G401 (cell line): ENCODE measurements at regions not wholly inside any gene's neighbourhood (a gene's known extent, or its start where the extent isn't known, plus 50 kb on each side); places are given as distances from the start of the nearest gene placed in this dataset.

ENCODE experiments used
- DNase-seq: peaks from one replicate; pipeline ENCODE4 v3.0.0-alpha.2; 2015; ENCODE audit warnings: low spot score
- in situ Hi-C: cut with HindIII; loops from 2 replicates; pipeline ENCODE4 v1.10.0; 2016; ENCODE audit warnings: low sequenced_read_pairs, mixed read lengths

DNA sequence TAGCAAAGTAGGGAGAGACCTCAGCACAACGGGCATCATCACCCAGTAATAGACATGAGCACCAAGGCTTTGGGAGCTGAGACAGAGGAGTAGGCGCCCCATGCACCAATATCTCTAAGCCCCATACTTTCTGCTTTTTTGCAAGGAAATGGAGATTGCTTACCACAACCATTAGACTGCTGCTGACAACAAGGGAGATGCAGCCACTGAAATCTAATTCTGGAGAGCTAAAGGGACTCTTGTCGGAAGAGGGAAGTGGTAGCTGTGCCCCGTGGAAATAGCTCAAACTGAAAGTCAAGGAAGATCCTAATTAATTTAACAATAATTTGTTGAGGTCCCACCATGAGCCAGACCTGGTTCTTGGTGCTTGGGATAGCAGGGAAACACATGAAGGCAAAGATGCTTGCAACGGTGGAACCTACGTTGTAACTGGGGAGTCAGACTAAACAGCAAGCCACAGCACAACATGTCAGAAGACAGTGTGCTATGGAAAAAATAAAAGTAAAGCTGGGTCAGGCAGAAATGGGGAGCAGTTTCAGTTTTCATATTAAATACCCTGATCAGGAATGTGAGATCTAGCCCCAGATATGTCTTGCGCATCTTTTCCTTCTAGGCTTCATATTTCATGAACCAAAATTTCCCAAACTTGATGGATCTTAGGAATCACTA, 1131.0 kb downstream of the BCL11B start:
- in situ Hi-C loops = no loop called here

DNA sequence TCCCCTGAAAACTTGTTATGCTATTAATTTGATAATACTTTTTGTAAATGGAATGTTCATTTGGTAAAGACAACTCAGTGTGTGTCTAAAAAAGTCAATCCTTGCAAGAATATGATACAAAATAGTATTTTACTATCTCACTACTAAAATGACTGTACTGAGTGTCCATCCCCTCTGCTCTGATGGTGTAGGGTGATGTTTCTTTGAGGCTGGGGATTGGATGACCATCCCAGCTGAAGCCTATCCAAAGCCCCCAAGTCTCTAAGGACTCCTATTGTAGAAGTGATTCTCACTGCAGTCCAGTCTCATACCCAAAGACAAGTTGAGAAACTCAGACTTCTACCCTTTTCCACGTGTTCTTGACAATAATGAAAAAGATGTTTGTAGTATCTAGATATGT, 1128.4 kb downstream of the BCL11B start:
- DNase-seq = no peak
- in situ Hi-C loops = no loop called here

More for the DNA sequence above, 1131.0 kb downstream of the BCL11B start:
- DNase-seq = no peak

DNA sequence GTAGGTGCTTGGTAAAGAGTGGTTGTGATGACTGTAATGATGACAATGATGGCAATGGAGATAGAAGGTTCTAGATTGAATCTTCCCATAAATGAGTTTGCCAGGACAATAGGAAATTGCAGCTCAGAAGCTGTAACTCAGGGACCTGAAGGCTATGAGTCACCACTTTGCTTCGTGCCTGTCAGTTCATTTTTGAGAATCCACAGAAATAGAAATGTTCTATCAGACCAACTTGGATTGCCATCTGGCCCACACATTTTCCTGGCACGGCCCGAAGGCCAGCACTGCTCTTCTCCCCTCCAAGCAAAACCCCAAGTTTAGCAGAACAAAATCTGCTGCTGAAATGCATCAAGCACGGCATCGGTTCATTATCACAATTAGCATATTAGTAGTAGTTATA, 1127.0 kb downstream of the BCL11B start:
- peak; percentile 98 for DNase-seq
- in situ Hi-C loops = no loop called here

DNA sequence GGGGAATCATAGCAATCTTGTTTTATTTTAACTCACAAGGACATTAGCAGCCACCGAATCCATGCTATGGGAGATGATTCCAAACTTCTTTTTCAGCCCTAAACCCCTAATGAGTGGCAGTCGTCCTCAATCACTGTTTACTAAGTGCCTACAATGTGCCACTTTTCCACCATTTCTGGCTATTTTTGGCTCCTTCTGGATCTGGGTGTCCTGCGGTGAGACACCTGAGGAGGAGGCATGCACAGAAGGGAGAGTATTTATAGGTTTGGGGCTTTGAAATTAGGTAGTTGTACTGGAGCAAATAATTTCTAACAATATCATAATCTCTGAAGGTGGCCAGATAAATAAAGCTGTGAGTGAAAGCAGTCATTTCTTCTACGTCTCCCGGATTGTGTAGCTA, 1125.6 kb downstream of the BCL11B start:
- in situ Hi-C loops = no loop called here
- peak; percentile 95 for DNase-seq

DNA sequence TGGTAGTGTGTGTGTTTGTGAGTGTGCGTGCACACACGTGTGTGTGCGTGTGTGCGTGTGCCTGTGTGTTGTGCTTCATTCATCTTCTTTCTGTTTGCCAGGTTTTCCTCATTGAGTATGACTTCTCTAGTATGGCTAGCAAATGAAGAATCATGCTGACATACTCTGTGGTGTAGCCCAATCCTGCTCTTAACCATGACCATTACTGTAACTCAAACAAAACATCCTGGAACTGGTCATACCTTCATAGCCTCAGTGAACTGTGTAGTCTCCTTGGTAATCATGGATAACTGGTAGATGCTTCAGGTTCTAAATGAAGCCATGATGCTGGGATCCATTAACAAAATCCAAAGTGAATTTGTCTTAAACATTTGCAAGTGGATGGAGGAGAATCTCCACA, 1117.7 kb downstream of the BCL11B start:
- in situ Hi-C loops = no loop called here

DNA sequence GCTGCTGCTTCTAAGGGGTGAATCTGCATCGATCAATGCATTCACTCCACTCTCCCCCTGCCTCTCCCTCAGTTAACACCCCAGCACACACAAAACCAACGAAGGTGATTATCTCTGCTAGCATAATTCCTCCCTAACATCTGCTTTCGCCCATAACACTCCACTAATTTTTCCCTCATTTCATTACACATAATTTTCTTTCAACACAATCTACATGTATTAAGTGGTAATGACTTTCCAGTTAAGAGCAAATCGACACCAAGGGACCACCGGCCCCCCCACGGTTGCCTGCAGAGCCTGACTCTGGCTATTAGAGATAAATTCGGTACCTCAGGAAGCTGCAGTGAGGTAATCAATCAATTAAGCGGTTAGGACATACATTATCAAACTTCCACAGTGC, 1115.6 kb downstream of the BCL11B start:
- DNase-seq = no peak
- in situ Hi-C loops = no loop called here

More for the DNA sequence above, 1117.7 kb downstream of the BCL11B start:
- no peak for DNase-seq

DNA sequence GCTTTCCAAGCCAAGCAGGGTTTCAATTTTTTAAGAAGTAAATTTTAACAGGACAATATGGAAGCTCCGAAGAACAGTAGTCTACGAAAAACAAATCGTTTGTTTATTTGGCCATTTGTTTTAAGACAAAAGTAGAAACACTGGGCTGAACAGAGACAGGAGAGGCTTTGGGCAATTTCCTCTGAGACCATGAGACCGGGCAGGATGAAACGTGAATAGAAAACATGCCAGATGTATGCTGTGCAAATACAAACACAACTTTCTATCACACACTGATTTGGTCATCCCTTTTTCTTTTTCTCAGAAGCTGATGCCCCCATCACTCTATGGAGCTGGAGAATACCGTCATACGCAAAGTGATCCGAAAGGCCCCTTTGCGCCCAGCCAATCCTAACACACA, 1111.1 kb downstream of the BCL11B start:
- in situ Hi-C loops = no loop called here
- DNase-seq = no peak

DNA sequence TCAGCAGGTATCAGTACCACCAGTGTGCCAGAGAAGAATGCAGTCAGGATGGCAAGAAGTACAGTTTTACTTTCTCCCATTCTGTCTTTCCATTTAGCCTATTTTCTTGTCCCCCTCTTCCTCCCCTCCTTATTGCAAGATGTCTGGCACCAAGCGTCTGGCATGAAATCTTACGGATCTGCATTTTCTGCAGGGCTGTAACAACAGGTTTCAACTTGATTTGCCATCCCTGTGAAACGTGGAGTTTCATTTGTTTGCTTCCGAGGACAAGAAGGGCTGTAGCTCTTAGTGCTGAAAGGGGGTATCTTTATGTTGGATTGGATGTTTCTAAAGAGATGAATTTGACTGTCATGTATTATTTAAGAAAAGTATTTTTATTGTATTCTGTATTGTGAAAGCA, 1110.6 kb downstream of the BCL11B start:
- no peak for DNase-seq
- in situ Hi-C loops = no loop called here

DNA sequence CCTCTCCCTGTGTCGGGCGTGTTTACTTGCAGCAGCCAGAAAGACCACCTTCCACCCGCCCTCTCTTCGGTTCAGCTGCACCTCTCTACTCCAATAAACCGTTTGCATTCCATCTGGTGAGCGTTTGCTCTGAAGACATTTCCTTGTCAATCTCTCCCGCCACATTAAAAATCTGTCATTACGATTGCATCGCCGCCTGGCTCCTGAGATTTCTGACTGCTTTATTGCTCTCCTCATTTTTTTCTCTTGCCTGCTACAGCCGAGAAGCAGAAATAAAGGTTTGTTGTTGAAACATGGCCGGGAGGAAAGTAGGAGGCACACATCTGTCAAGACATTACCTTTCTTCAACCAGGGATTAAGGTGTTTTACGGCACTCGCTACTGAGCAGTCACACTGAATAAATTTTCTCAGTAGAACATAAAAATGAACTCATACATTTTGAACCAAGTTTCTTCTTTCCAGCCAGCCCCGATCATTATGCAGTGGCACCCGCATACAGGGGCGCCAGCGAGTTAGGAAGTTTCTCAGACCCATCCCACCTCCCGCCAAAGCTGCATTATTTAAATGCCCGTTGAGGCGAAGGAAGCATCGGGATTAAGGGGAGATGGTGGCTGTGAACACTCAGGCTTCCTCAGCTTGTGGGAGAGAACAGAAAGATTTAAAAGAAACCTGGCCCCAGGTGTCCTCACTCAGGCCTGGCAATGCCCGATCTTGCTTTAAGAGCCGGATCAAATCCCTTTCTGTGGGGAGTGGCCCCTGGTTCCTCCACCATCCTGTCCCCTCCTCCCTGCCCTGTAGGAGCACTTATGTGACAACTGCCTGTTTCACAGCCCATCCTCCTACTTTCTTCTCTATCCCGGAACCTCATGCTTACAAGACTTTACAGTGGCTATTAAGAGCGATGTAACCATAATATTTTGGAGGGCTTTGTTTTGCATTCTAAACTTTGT, 1108.9 kb downstream of the BCL11B start:
- in situ Hi-C loops = no loop called here
- no peak for DNase-seq

DNA sequence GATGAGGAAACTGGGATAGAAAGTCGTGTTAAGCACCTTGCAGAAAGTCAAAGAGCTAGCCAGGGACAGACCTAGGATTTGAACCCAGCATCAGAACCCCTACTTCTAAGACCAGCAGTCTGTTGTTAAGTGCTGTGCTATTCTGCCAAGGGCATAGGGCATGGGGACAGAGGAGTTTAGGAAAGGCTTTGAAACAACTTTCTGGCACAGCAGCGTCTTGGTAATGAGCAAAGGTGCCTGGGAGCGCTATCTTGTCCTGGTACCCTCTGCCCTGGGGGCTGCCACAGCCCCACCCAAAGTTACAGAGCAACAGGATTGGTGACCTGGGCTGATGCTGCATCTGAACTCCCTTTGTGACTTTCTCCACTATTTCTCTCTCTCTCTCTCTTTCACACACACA, 1108.1 kb downstream of the BCL11B start:
- no peak for DNase-seq
- in situ Hi-C loops = no loop called here

DNA sequence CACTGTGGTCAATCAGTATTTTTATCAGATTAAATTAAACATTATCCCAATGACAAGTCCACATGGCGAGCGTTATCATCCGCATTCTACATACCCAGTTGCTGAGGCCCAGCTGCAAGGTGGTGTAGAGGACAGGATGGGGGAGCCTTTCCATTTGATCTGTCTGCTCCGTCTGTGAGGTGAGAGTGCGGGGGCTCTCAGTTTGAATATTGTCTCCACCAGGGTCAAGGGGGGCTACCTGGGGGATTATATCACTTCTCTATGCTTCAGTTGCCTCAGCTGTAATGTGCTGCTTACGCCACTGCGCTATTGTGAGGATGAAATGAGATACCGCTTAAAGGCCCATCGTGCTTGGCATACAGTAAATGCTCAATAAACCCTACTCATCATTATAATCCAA, 1106.0 kb downstream of the BCL11B start:
- DNase-seq = no peak
- in situ Hi-C loops = no loop called here

DNA sequence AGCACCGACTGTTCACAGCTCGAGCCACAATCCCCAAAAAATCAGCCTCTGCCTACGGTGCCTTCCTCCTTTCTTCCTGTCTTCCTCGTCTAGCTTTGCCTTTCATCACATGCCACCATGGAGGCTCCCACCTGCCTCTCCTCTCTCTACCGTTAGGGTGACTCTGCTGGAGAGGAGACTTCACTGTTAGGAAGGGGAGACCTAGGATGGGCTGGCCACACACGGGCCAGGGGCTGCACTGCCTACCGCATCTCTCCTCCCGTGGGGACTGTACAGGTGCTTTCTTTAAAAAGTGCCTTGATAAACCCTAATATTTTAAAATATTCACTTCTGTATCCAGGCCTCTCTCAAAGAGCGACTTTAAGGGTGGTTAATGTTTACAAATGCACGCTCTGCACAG, 1104.7 kb downstream of the BCL11B start:
- DNase-seq = no peak
- in situ Hi-C loops = no loop called here

DNA sequence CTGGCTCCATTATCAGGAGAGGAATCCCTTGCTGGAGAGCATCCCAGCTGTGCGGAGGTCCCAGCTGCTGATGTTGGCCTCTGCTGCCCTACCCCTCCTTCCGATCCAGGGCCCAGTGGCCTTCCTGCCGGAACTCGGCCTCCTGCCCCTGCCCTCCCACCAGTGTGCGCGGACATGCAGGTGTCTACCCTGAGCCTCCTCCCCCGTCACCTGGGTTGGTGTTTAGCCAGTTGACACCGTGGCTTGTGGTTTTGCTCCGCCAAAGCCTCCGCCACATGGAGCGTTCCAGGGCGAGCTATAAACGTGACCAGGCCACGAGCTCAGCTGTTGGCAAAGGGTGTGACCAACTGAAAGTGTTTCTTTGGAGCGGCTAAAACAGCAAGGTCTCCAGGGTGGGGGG, 1104.3 kb downstream of the BCL11B start:
- in situ Hi-C loops = no loop called here
- no peak for DNase-seq

DNA sequence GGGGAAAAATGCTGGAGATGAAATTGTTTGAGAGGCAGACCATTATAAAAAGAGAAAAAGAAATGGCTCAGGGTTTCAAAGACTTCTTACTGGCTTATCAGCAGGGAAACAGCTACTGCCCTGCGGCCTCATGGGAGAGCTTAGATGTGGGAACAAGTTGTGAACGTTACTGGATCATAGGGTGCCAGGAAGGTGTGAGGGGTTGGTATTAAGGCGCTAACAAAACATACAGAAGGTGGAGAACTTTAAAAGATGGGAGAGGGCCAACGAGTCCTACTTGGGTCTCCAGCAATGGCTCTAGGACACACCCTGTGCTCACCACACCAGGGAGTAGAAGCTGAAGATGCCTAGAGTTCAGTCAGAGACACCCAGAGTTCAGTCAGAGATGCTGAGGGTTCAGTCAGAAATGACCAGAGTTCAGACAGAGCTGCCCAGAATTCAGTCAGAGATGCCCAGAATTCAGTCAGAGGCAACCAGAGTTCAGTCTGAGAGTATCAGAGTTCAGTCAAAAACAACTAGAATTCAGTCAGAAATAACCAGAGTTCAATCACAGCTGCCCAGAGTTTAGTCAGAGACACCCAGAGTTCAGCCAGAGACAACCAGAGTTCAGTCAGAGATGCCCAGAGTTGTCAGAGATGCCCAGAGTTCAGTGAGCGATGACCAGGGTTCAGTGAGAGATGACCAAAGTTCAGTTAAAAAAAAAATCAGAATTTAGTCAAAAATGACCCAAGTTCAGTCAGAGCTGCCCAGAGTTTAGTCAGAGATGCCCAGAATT, 1103.6 kb downstream of the BCL11B start:
- no peak for DNase-seq

DNA sequence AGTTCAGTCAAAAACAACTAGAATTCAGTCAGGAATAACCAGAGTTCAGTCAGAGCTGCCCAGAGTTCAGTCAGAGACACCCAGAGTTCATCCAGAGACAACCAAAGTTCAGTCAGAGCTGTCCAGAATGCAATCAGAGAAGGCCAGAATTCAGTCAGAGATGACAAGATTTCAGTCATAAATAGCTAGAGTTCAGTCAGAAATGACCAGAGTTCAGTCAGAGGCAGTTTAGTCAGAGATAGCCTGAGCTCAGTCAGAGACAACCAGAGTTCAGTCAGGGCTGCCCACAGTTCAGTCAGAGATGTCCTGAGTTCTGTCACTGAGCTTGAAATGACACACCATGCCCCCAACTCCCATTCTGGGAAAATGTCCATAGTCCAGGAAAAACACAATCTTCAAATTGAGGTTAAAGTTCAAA, 1102.8 kb downstream of the BCL11B start:
- DNase-seq = no peak
- in situ Hi-C loops = no loop called here

More for the DNA sequence above, 1103.6 kb downstream of the BCL11B start:
- in situ Hi-C loops = no loop called here

DNA sequence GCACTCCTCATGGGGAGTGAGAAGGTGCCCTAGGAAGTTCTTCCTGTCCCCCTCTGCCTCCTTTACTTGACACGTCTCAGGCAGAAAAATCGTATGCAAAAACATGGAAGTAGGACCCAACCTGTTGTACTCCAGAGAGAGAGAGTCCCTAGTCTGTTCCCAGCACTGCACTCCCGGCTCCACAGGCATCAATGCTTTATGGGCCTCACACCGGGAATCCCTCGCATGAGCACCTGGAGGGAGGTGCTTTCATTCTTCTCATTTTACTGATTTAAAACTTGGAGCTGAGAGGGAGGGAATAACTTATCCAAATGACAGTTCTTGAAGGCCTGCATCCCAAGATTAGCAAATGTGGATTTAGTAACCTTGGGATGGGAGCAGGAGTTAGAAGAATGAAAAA, 1101.4 kb downstream of the BCL11B start:
- DNase-seq = no peak
- in situ Hi-C loops = no loop called here

DNA sequence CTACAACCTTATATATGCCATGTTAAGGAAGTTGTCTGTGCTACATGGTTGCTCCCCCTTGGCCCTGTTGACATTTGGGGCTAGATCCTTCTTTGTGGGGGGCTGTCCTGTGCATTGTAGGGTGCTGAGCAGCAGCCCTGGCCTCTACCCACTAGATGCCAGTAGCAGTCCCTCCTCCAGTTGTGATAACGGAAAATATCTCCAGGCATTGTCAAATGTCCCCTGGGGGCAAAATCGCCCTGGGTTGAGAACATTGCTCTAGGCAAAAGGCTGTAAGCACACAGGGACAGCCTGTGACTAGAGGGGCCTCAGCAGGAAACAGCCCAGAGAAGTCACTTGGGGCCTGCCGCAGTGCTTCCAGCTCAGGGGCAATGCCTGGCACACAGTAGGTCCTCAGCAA, 1100.3 kb downstream of the BCL11B start:
- in situ Hi-C loops = no loop called here
- DNase-seq = no peak

DNA sequence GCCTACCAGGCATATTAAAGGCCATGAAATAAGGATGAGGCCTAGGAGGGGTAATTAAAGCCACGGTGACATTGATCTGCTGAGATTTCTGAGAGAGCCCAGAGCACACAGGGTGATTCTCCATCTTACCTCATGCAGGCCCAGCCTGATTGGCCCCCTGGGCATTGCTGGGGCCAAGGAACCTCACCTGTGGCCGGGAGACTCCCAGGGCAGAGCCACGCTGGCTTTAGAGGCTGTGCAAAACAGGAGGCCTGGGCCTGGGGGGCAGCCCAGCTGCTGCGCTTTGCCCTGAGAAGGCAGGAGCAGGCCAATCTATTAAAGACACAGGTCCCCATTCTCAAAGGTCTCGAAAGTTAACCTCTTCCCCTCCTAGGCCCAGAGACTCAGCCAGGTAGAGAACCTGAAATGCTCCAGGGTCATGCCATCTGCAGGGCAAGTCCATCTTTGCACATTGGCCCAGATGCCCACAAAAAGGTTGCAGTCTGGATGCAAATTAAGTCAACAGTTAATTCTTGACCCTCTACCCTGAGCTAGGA, 1099.7 kb downstream of the BCL11B start:
- in situ Hi-C loops = no loop called here
- DNase-seq = no peak

DNA sequence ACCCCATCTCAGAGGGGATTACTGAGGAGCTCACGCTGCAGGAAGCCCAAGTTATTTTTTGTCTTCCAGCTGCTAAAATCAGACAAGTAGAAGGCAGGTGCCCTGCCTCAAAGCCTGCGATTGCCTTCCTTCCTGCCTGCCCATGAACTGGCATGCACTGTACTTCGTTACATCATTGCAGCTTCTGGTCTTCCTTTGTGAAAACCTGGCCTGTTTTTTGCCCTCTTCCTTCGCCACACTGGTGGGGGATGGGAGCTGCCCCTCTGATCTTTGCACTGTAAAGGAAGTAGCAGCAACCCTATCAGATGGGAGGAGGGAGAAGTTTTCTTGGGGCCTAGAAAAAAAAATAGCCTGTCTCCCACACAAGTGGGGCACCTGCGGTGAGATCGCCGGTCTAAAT, 1098.7 kb downstream of the BCL11B start:
- DNase-seq = no peak
- in situ Hi-C loops = no loop called here

DNA sequence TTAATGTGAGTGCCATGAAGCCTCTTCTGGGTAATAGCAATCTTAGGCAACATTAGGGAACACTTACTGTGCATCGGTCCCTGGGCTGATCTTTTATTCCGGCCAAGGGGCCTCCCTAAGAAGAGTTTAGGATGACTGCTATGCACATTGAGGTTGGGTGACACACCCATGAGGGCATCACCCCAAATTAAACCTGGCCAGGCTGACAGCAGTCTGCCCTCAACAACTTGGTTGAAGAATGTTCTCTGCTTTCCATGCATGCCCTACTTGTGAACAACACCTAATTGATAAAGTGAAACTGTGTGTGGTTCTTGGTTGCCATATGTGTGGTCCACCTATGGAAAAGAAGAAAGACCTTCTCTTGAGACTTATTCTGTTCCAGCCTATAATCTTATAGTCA, 1098.0 kb downstream of the BCL11B start:
- in situ Hi-C loops = no loop called here

More for the DNA sequence above, 1098.0 kb downstream of the BCL11B start:
- DNase-seq = no peak
